ENCODE measurements at regions not wholly inside any gene's neighbourhood (a gene's known extent, or its start where the extent isn't known, plus 50 kb on each side); places are given as distances from the start of the nearest gene placed in this dataset.

DNA sequence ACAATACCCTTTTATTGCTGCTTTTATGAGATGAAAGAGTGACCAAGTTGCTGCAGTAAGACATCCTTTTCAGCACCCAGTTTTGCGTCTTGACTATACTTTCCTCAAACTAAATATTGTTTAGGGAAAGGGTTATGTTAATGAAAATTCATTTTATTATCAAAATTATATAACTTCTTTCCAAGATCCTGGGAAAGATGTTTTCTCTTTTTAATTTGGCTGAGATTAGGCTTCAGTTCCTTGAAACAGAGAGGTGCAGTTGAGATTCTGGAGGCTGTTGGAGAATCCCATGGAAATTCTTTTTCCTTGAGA, 91.6 kb upstream of the KCNA3 start:
- Histone ChIP-seq H3K27me3 (ENCODE audit: control insufficient read depth, insufficient read depth, low read length) (no peaks in the 10 kb centered on the region), H3K4me3 (ENCODE audit: low read length) (no peak overlapping the region), H3K27ac (ENCODE audit: low read length) (no peak overlapping the region), H3K36me3 (ENCODE audit: control insufficient read depth, insufficient read depth, low read length) (no peaks in the 10 kb centered on the region), H3K4me1 (ENCODE audit: control insufficient read depth, insufficient read depth, low read length) (no peaks in the 10 kb centered on the region), H3K9me3 (replicated peaks; ENCODE audit: control insufficient read depth, low read depth, low read length) (no peaks in the 10 kb centered on the region)
- DNase-seq, result no peak
- no CpG with 5 or more reads among the region's 1 CpG for WGBS (ENCODE audit: insufficient coverage)

DNA sequence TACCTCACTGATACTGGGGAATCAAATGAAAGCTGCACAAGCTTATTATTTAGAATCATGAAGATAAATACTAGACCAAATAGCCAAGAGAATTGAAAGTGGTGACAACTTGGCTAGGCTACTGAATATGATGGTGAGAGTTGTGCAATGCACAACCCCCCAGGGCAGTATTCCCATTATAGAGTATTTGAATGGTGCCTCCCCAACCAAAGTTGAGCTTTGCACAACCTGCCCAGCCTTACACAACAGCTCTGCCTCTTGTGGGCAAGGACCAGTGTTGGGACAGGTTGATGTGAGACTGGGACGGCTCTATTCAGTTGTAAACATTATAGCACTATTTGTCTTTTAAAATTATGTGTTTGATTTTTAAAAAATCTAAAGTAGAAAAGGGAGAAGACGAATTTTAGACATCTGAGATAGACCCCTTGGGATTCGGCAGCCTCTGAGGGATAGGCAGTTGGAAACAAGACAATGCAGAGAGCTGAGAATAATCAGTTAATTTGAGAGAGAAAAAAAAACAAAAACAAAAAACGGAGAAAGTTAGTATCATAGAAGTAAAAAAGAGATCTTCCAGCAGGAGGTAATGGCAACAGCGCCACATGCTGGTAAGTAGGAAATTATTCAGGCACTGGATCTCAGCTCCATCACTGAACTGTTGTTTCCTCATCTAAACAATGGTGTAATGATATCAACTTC, 91.0 kb upstream of the KCNA3 start:
- Histone ChIP-seq H3K4me3 (ENCODE audit: low read length) (no peak overlapping the region), H3K36me3 (ENCODE audit: control insufficient read depth, insufficient read depth, low read length) (no peaks in the 10 kb centered on the region), H3K27ac (ENCODE audit: low read length) (no peak overlapping the region), H3K9me3 (replicated peaks; ENCODE audit: control insufficient read depth, low read depth, low read length) (no peaks in the 10 kb centered on the region), H3K4me1 (ENCODE audit: control insufficient read depth, insufficient read depth, low read length) (no peaks in the 10 kb centered on the region), H3K27me3 (ENCODE audit: control insufficient read depth, insufficient read depth, low read length) (no peaks in the 10 kb centered on the region)
- no CpG with 5 or more reads among the region's 5 CpGs for WGBS (ENCODE audit: insufficient coverage)
- peak; percentile 37 for DNase-seq

- no peak overlapping the region for H3K27ac ChIP-seq (ENCODE audit: low read length)
- H3K9me3 ChIP-seq (replicated peaks; ENCODE audit: control insufficient read depth, low read depth, low read length), result no peaks in the 10 kb centered on the region
- no peak for DNase-seq
- no peaks in the 10 kb centered on the region for H3K36me3 ChIP-seq (ENCODE audit: control insufficient read depth, insufficient read depth, low read length)
- no peaks in the 10 kb centered on the region for H3K4me1 ChIP-seq (ENCODE audit: control insufficient read depth, insufficient read depth, low read length)
- H3K4me3 ChIP-seq (ENCODE audit: low read length), result no peak overlapping the region
- no CpG with 5 or more reads among the region's 4 CpGs for WGBS (ENCODE audit: insufficient coverage)
- no peaks in the 10 kb centered on the region for H3K27me3 ChIP-seq (ENCODE audit: control insufficient read depth, insufficient read depth, low read length)
Measured at GRCh38 chr1:110763149-110763548, 88.4 kb upstream of the KCNA3 start.

- H3K4me3 ChIP-seq (ENCODE audit: low read length), result no peak overlapping the region
- no peaks in the 10 kb centered on the region for H3K36me3 ChIP-seq (ENCODE audit: control insufficient read depth, insufficient read depth, low read length)
- no peaks in the 10 kb centered on the region for H3K9me3 ChIP-seq (replicated peaks; ENCODE audit: control insufficient read depth, low read depth, low read length)
- DNase-seq, result no peak
- no peaks in the 10 kb centered on the region for H3K27me3 ChIP-seq (ENCODE audit: control insufficient read depth, insufficient read depth, low read length)
- no CpG with 5 or more reads among the region's 2 CpGs for WGBS (ENCODE audit: insufficient coverage)
- no peaks in the 10 kb centered on the region for H3K4me1 ChIP-seq (ENCODE audit: control insufficient read depth, insufficient read depth, low read length)
- no peak overlapping the region for H3K27ac ChIP-seq (ENCODE audit: low read length)
Measured at GRCh38 chr1:110760321-110760720, 85.6 kb upstream of the KCNA3 start.

DNA sequence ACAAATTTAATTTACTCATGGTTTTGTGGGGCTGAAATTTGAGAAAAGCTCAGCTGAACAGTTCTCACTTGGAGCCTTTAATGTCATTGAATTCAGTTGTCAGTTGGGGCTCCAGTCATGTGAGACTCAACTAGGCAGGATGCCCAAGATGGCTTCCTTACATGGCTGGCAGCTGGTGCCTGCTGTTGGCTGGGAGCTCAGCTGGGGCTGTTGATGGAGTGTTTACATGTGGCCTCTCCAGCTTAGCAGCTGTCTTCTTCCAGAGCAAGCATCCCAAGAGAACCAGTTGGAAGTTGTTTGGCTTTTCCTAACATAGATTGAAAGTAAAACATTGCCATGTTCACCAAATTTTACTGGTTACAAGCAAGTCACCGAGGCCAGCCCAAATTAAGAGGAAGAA, 81.8 kb upstream of the KCNA3 start:
- no CpG with 5 or more reads among the region's 1 CpG for WGBS (ENCODE audit: insufficient coverage)
- DNase-seq, result peak; percentile 90
- Histone ChIP-seq H3K27ac (ENCODE audit: low read length) (no peak overlapping the region), H3K27me3 (ENCODE audit: control insufficient read depth, insufficient read depth, low read length) (no peaks in the 10 kb centered on the region), H3K4me3 (ENCODE audit: low read length) (no peak overlapping the region), H3K9me3 (replicated peaks; ENCODE audit: control insufficient read depth, low read depth, low read length) (no peaks in the 10 kb centered on the region), H3K36me3 (ENCODE audit: control insufficient read depth, insufficient read depth, low read length) (no peaks in the 10 kb centered on the region), H3K4me1 (ENCODE audit: control insufficient read depth, insufficient read depth, low read length) (no peaks in the 10 kb centered on the region)

DNA sequence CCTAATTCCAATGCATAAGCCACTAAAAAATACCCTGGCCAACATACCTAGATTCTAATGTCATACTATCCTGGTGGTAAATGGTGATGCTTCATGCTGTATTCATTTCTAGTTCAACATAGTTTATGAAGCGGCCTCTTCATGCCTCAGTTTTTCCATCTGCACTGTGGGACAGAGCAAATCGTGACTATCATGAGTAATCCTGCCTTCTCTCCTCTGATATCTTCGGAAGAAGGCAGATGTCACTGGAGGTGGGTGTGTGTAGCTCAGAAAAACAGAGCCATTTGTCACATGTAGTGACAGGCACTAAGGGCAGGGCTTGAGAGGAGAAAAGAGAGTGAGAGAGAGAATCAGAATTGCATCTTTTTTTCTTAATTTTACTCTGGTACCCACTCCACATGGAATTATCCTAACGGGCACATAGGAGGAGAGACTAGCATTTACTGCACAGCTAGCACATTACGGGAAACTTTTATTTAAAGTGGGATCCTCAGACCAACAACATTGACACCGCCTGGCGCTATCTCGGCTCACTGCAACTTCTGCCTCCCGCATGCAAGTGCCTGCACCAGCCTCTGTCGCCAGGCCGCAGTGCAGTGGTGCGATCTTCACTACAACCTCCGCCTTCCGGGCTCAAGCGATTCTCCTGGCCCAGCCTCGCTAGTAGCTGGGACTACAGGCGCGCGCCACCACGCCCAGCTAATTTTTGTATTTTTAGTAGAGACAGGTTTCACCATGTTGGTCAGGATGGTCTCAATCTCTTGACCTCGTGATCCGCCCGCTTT, 78.4 kb upstream of the KCNA3 start:
- 92% methylated on average over 20 of the region's 23 CpGs for WGBS (ENCODE audit: insufficient coverage)
- no peak for DNase-seq
- Histone ChIP-seq H3K27ac (ENCODE audit: low read length) (no peak overlapping the region), H3K4me3 (ENCODE audit: low read length) (no peak overlapping the region), H3K9me3 (replicated peaks; ENCODE audit: control insufficient read depth, low read depth, low read length) (no peaks in the 10 kb centered on the region), H3K27me3 (ENCODE audit: control insufficient read depth, insufficient read depth, low read length) (no peaks in the 10 kb centered on the region), H3K36me3 (ENCODE audit: control insufficient read depth, insufficient read depth, low read length) (no peaks in the 10 kb centered on the region), H3K4me1 (ENCODE audit: control insufficient read depth, insufficient read depth, low read length) (no peaks in the 10 kb centered on the region)

DNA sequence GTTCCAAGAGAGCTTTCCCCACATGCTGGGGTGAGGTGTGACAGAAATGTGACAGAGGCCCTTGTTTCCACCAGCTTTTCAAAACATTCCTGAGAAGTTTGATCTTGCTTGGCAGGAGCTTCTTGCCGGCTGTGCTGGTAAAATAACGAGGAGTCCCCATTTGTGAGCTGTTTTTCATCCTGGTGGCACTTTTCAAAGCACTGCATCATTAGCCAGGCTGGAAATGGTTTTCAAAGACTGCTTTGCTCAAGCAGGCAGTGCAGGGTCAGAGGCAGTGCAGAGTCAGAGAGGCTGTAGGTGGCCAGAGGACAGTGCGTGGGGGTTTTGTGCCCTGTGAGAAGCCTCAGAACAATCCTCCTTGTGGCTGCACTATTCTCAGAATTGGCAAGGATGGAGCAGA, 75.8 kb upstream of the KCNA3 start:
- Histone ChIP-seq H3K27me3 (ENCODE audit: control insufficient read depth, insufficient read depth, low read length) (no peaks in the 10 kb centered on the region), H3K36me3 (ENCODE audit: control insufficient read depth, insufficient read depth, low read length) (no peaks in the 10 kb centered on the region), H3K9me3 (replicated peaks; ENCODE audit: control insufficient read depth, low read depth, low read length) (no peaks in the 10 kb centered on the region), H3K4me3 (ENCODE audit: low read length) (no peak overlapping the region), H3K4me1 (ENCODE audit: control insufficient read depth, insufficient read depth, low read length) (no peaks in the 10 kb centered on the region), H3K27ac (ENCODE audit: low read length) (no peak overlapping the region)
- 10% methylated on average over 3 of the region's 3 CpGs for WGBS (ENCODE audit: insufficient coverage)
- no peak for DNase-seq

- DNase-seq, result no peak
- Histone ChIP-seq H3K27ac (ENCODE audit: low read length) (no peak overlapping the region), H3K4me1 (ENCODE audit: control insufficient read depth, insufficient read depth, low read length) (no peaks in the 10 kb centered on the region), H3K9me3 (replicated peaks; ENCODE audit: control insufficient read depth, low read depth, low read length) (no peaks in the 10 kb centered on the region), H3K27me3 (ENCODE audit: control insufficient read depth, insufficient read depth, low read length) (no peaks in the 10 kb centered on the region), H3K4me3 (ENCODE audit: low read length) (no peak overlapping the region), H3K36me3 (ENCODE audit: control insufficient read depth, insufficient read depth, low read length) (no peaks in the 10 kb centered on the region)
- 42% methylated on average over 3 of the region's 4 CpGs for WGBS (ENCODE audit: insufficient coverage)
Measured at GRCh38 chr1:110749960-110750359, 75.2 kb upstream of the KCNA3 start.

DNA sequence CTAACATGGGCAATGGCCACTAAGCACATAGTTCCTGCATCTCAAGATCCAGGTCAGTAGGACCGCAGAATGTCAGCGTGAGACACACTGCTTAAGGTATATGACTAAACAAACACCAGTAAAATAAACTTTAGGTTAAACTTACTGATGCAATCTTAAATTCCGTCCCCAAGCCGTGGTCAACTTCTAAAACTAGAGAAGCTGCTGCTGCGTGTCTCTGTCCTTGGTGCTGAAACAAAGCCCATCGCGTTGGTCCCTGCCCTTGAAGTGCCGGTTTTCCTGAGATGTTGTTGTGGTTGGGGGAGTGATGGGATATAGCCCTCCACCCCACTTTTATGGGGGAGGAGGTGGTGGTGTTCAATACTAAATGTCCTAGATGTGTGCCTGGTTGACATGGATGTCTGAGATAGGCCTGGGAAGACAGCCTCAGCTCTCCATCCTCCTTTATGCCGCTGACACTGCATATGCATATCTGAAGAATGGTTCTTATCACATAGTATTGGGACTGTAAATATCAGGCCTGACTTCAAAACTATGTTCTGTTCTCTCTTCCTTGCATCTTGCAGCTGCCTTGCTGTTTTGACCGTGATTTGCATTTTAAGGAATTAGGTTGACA, 72.0 kb upstream of the KCNA3 start:
- Histone ChIP-seq H3K4me3 (ENCODE audit: low read length) (no peak overlapping the region), H3K4me1 (ENCODE audit: control insufficient read depth, insufficient read depth, low read length) (no peaks in the 10 kb centered on the region), H3K9me3 (replicated peaks; ENCODE audit: control insufficient read depth, low read depth, low read length) (no peaks in the 10 kb centered on the region), H3K27ac (ENCODE audit: low read length) (no peak overlapping the region), H3K36me3 (ENCODE audit: control insufficient read depth, insufficient read depth, low read length) (no peaks in the 10 kb centered on the region), H3K27me3 (ENCODE audit: control insufficient read depth, insufficient read depth, low read length) (no peaks in the 10 kb centered on the region)
- peak; percentile 75 for DNase-seq
- WGBS (ENCODE audit: insufficient coverage), result no CpG with 5 or more reads among the region's 10 CpGs

DNA sequence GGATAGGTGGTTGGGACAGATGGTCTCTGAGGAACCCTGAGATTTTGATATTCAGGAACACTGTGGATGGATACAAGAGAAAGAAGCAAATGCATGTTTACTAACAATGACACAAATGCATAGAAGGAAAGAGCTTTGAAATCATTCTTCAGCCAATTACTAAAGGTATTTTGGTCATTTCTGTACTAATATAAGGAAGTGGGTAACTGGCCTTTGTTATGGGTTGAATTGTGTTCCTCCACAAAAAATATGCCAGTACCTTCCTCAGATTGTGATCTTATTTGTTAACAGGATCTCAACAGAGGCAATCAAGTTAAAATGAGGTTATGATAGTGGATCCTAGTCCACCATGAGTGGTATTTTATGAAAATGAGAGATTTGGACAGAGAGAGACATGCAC, 68.7 kb upstream of the KCNA3 start:
- Histone ChIP-seq H3K36me3 (ENCODE audit: control insufficient read depth, insufficient read depth, low read length) (no peaks in the 10 kb centered on the region), H3K4me3 (ENCODE audit: low read length) (no peak overlapping the region), H3K27me3 (ENCODE audit: control insufficient read depth, insufficient read depth, low read length) (no peaks in the 10 kb centered on the region), H3K4me1 (ENCODE audit: control insufficient read depth, insufficient read depth, low read length) (no peaks in the 10 kb centered on the region), H3K9me3 (replicated peaks; ENCODE audit: control insufficient read depth, low read depth, low read length) (no peaks in the 10 kb centered on the region), H3K27ac (ENCODE audit: low read length) (no peak overlapping the region)
- DNase-seq, result no peak
